HEK293 (cell line): ENCODE measurements at regions not wholly inside any gene's neighbourhood (a gene's known extent, or its start where the extent isn't known, plus 50 kb on each side); places are given as distances from the start of the nearest gene placed in this dataset.

ENCODE experiments used
- CTCF ChIA-PET: fragments of 350-600 bp; formaldehyde crosslinking; extraction: SDS; loops from one replicate; lab custom pipeline; 2021; ENCODE audit warnings: antibody characterized with exemption; lab: Yijun Ruan, JAX
- POLR2A ChIA-PET: fragments of 300-600 bp; formaldehyde crosslinking; extraction: SDS; loops from one replicate; lab custom pipeline; 2020; ENCODE audit warnings: antibody characterized with exemption, inconsistent platforms; lab: Yijun Ruan, JAX
- H3K27ac ChIP-seq: fragments of 200-500 bp; sonication (Bioruptor generic); 2 replicates; pipeline ENCODE4 v1.5.1; 2014; ENCODE audit warnings: low read depth, low read length, control low read depth, inconsistent platforms; ENCODE audit errors: extremely low read depth
- H3K36me3 ChIP-seq, 2 experiments: fragments of 200-500 bp in 1 of 2; sonication (Bioruptor generic) in 1 of 2; 1 replicate in 1 of 2; 2 replicates in 1 of 2; pipeline ENCODE4 v1.5.1; 2014 to 2017; ENCODE audit warnings: inconsistent platforms in 2 of 2, low read length in 2 of 2; ENCODE audit not compliant: control insufficient read depth in 2 of 2, insufficient read depth in 1 of 2
- H3K4me1 ChIP-seq: fragments of 200-500 bp; sonication (Bioruptor generic); 2 replicates; pipeline ENCODE4 v1.5.1; 2014; ENCODE audit warnings: mild to moderate bottlenecking, low read length, inconsistent platforms; ENCODE audit not compliant: control insufficient read depth, insufficient read depth
- H3K4me3 ChIP-seq: 2 replicates; pipeline ENCODE4 v1.5.1; 2011; ENCODE audit warnings: low read depth, mild to moderate bottlenecking, control low read depth, low read length, moderate library complexity
- H3K9me3 ChIP-seq: fragments of 200-500 bp; sonication (Bioruptor generic); 2 replicates; pipeline ENCODE4 v1.5.1; 2014; ENCODE audit warnings: low read depth, low read length, inconsistent platforms; ENCODE audit not compliant: control insufficient read depth, insufficient read depth
- KLF17 ChIP-seq: fragments of 450-650 bp; formaldehyde crosslinking; IDR thresholded peaks from 2 replicates; pipeline ENCODE4 v1.5.1; 2016; ENCODE audit warnings: missing biosample characterization, missing genetic modification characterization
- REPIN1 ChIP-seq: fragments of 450-650 bp; formaldehyde crosslinking; IDR thresholded peaks from 2 replicates; pipeline ENCODE4 v1.5.1; 2017; ENCODE audit warnings: missing biosample characterization, missing genetic modification characterization, low read depth
- SP2 ChIP-seq: fragments of 450-650 bp; formaldehyde crosslinking; IDR thresholded peaks from 2 replicates; pipeline ENCODE4 v1.5.1; 2016; ENCODE audit warnings: missing biosample characterization, missing genetic modification characterization
- ZBTB10 ChIP-seq: fragments of 450-650 bp; formaldehyde crosslinking; IDR thresholded peaks from 2 replicates; pipeline ENCODE4 v1.5.1; 2016; ENCODE audit warnings: missing biosample characterization, missing genetic modification characterization
- ZBTB20 ChIP-seq: fragments of 450-650 bp; formaldehyde crosslinking; IDR thresholded peaks from 2 replicates; pipeline ENCODE4 v1.5.1; 2016; ENCODE audit warnings: missing biosample characterization, missing genetic modification characterization
- ZBTB44 ChIP-seq: fragments of 450-650 bp; IDR thresholded peaks from 2 replicates; pipeline ENCODE4 v1.5.1; 2018; ENCODE audit warnings: missing biosample characterization, mild to moderate bottlenecking, missing genetic modification characterization
- ZFP3 ChIP-seq: fragments of 450-650 bp; formaldehyde crosslinking; IDR thresholded peaks from 2 replicates; pipeline ENCODE4 v1.5.1; 2016; ENCODE audit warnings: low read depth, missing biosample characterization, missing genetic modification characterization
- ZNF292 ChIP-seq: fragments of 450-650 bp; formaldehyde crosslinking; IDR thresholded peaks from 2 replicates; pipeline ENCODE4 v1.5.1; 2016; ENCODE audit warnings: low read depth, missing biosample characterization, missing genetic modification characterization, borderline replicate concordance
- ZNF311 ChIP-seq: fragments of 450-650 bp; formaldehyde crosslinking; IDR thresholded peaks from 2 replicates; pipeline ENCODE4 v1.5.1; 2017; ENCODE audit warnings: missing biosample characterization, missing genetic modification characterization, borderline replicate concordance
- ZNF362 ChIP-seq: fragments of 450-650 bp; formaldehyde crosslinking; IDR thresholded peaks from 2 replicates; pipeline ENCODE4 v1.5.1; 2016; ENCODE audit warnings: missing biosample characterization, missing genetic modification characterization
- ZNF366 ChIP-seq: fragments of 450-650 bp; formaldehyde crosslinking; conservative IDR thresholded peaks from 2 replicates; pipeline ENCODE4 v1.5.1; 2016; ENCODE audit warnings: missing biosample characterization, missing genetic modification characterization
- ZNF37A ChIP-seq: fragments of 450-650 bp; IDR thresholded peaks from 2 replicates; pipeline ENCODE4 v1.5.1; 2018; ENCODE audit warnings: missing biosample characterization, missing genetic modification characterization
- ZNF391 ChIP-seq: fragments of 450-650 bp; formaldehyde crosslinking; IDR thresholded peaks from 2 replicates; pipeline ENCODE4 v1.5.1; 2016; ENCODE audit warnings: low read depth, missing biosample characterization, missing genetic modification characterization, borderline replicate concordance
- ZNF488 ChIP-seq: fragments of 450-650 bp; formaldehyde crosslinking; IDR thresholded peaks from 2 replicates; pipeline ENCODE4 v1.5.1; 2016; ENCODE audit warnings: missing biosample characterization, missing genetic modification characterization
- ZNF549 ChIP-seq: fragments of 450-650 bp; IDR thresholded peaks from 2 replicates; pipeline ENCODE4 v1.5.1; 2018; ENCODE audit warnings: missing biosample characterization, missing genetic modification characterization, mild to moderate bottlenecking, inconsistent platforms, moderate library complexity
- ZNF561 ChIP-seq: fragments of 450-650 bp; IDR thresholded peaks from 2 replicates; pipeline ENCODE4 v1.5.1; 2018; ENCODE audit warnings: missing biosample characterization, missing genetic modification characterization, borderline replicate concordance
- ZNF610 ChIP-seq: fragments of 450-650 bp; formaldehyde crosslinking; IDR thresholded peaks from 2 replicates; pipeline ENCODE4 v1.5.1; 2016; ENCODE audit warnings: missing biosample characterization, missing genetic modification characterization, borderline replicate concordance
- ZNF707 ChIP-seq: fragments of 450-650 bp; formaldehyde crosslinking; IDR thresholded peaks from 2 replicates; pipeline ENCODE4 v1.5.1; 2016; ENCODE audit warnings: missing biosample characterization, missing genetic modification characterization
- ZNF747 ChIP-seq: fragments of 450-650 bp; formaldehyde crosslinking; IDR thresholded peaks from 2 replicates; pipeline ENCODE4 v1.5.1; 2016; ENCODE audit warnings: missing biosample characterization, missing genetic modification characterization
- ZNF830 ChIP-seq: fragments of 450-650 bp; IDR thresholded peaks from 2 replicates; pipeline ENCODE4 v1.5.0; 2018; ENCODE audit warnings: missing biosample characterization, missing genetic modification characterization, low read depth, mild to moderate bottlenecking, moderate library complexity
- ZSCAN4 ChIP-seq: fragments of 450-650 bp; formaldehyde crosslinking; IDR thresholded peaks from 2 replicates; pipeline ENCODE4 v1.5.1; 2017; ENCODE audit warnings: missing biosample characterization, missing genetic modification characterization

- no peak overlapping the region for H3K4me3 ChIP-seq
- CTCF ChIA-PET: interaction anchor here (0.6 kb wide), 1 partner anchor 479 kb away, joined by 4 read pairs; no protein-coding TSS in a partner anchor
- no peaks in the 10 kb centered on the region for H3K9me3 ChIP-seq
- H3K36me3 ChIP-seq: no peaks in the 10 kb centered on the region
- H3K27ac ChIP-seq: no peak overlapping the region
- no peaks in the 10 kb centered on the region for H3K4me1 ChIP-seq
- POLR2A ChIA-PET: interaction anchor here (1.3 kb wide), 1 partner anchor 184 kb away, joined by 3 read pairs; no protein-coding TSS in a partner anchor
- no peak for TF ChIP-seq ZNF391
- TF ChIP-seq ZNF37A: no peak
- no peak for TF ChIP-seq SP2 (tag by site-specific recombination)
- no peak for TF ChIP-seq ZNF747
- TF ChIP-seq ZNF561 (tag by site-specific recombination): no peak
Observed at GRCh38 chr18:22355598-22355997, 62.1 kb downstream of the CTAGE1 start.

GRCh38 chr18:22355069-22355468, 62.6 kb downstream of the CTAGE1 start:
- Histone ChIP-seq H3K36me3 (no peaks in the 10 kb centered on the region), H3K4me1 (peaks cover 2% of the 10 kb centered on the region), H3K4me3 (no peak overlapping the region), H3K27ac (no peak overlapping the region), H3K9me3 (no peaks in the 10 kb centered on the region)
- TF ChIP-seq ZNF610 (tag by site-specific recombination) (no peak), ZFP3 (tag by site-specific recombination) (no peak), KLF17 (tag by site-specific recombination) (no peak), ZSCAN4 (tag by site-specific recombination) (no peak), ZBTB44 (tag by site-specific recombination) (no peak), ZNF707 (no peak), ZNF292 (tag by site-specific recombination) (no peak)
- ChIA-PET CTCF (interaction anchor here (0.6 to 0.8 kb wide), 2 partner anchors 22 to 478 kb away, joined by 4 read pairs; no protein-coding TSS in a partner anchor), POLR2A (interaction anchor here (1.3 kb wide), 1 partner anchor 184 kb away, joined by 3 read pairs; no protein-coding TSS in a partner anchor)

- Histone ChIP-seq H3K27ac (no peak overlapping the region), H3K36me3 (no peaks in the 10 kb centered on the region), H3K4me3 (no peak overlapping the region), H3K4me1 (peaks cover 34% of the 10 kb centered on the region), H3K9me3 (no peaks in the 10 kb centered on the region)
- ChIA-PET POLR2A (no interaction called here), CTCF (interaction anchor here (0.7 kb wide), 1 partner anchor 315 kb away, joined by 4 read pairs; no protein-coding TSS in a partner anchor)
- TF ChIP-seq ZBTB44 (tag by site-specific recombination) (no peak; the same call in 1 of the 2 replicates), ZNF366 (peak; percentile 44; the same call in 1 of the 2 replicates), ZNF362 (tag by site-specific recombination) (no peak), ZNF488 (no peak), REPIN1 (tag by site-specific recombination) (no peak), ZNF311 (no peak), ZBTB10 (tag by site-specific recombination) (no peak), ZNF830 (tag by site-specific recombination) (no peak), ZNF549 (tag by site-specific recombination) (no peak), ZBTB20 (tag by site-specific recombination) (no peak), ZNF707 (no peak)
Observed at GRCh38 chr18:22349966-22350365, 67.7 kb downstream of the CTAGE1 start.
